Nephron progenitor cell (in vitro differentiated cells): ENCODE measurements at regions not wholly inside any gene's neighbourhood (a gene's known extent, or its start where the extent isn't known, plus 50 kb on each side); places are given as distances from the start of the nearest gene placed in this dataset.

Experiments used
- DNase-seq: peaks from one replicate; pipeline ENCODE4 v3.0.0; 2021
- H3K27ac Mint-ChIP-seq: 2 replicates; pipeline ENCODE4 v1.8.0; 2021; ENCODE audit warnings: mild to moderate bottlenecking, moderate library complexity, mixed read lengths
- H3K27me3 Mint-ChIP-seq: 2 replicates; pipeline ENCODE4 v1.8.0; 2021; ENCODE audit warnings: mild to moderate bottlenecking, low read depth, mixed read lengths; ENCODE audit not compliant: poor library complexity
- H3K36me3 Mint-ChIP-seq: 2 replicates; pipeline ENCODE4 v1.8.0; 2021; ENCODE audit warnings: low read depth, mixed read lengths
- H3K4me1 Mint-ChIP-seq: 2 replicates; pipeline ENCODE4 v1.8.0; 2021; ENCODE audit warnings: mixed read lengths
- H3K4me3 Mint-ChIP-seq: 2 replicates; pipeline ENCODE4 v1.8.0; 2021; ENCODE audit warnings: mild to moderate bottlenecking, moderate library complexity, mixed read lengths
- H3K9me3 Mint-ChIP-seq: 2 replicates; pipeline ENCODE4 v1.8.0; 2021; ENCODE audit warnings: mild to moderate bottlenecking, moderate library complexity, mixed read lengths
- CTCF ChIP-seq: fragments of 200-600 bp; sonication (generic); IDR thresholded peaks from 2 replicates; pipeline ENCODE4 v1.5.0; 2021; ENCODE audit warnings: antibody characterized with exemption

GRCh38 chr2:144606466-144607095, 86.7 kb upstream of the ZEB2 start:
- H3K4me3 Mint-ChIP-seq: no peak overlapping the region
- DNase-seq: no peak
- no peaks in the 10 kb centered on the region for H3K36me3 Mint-ChIP-seq
- no peak for TF ChIP-seq CTCF
- peaks cover 15% of the 10 kb centered on the region for H3K4me1 Mint-ChIP-seq
- no peaks in the 10 kb centered on the region for H3K9me3 Mint-ChIP-seq
- H3K27me3 Mint-ChIP-seq: peaks cover 6% of the 10 kb centered on the region
- H3K27ac Mint-ChIP-seq: no peak overlapping the region

DNA sequence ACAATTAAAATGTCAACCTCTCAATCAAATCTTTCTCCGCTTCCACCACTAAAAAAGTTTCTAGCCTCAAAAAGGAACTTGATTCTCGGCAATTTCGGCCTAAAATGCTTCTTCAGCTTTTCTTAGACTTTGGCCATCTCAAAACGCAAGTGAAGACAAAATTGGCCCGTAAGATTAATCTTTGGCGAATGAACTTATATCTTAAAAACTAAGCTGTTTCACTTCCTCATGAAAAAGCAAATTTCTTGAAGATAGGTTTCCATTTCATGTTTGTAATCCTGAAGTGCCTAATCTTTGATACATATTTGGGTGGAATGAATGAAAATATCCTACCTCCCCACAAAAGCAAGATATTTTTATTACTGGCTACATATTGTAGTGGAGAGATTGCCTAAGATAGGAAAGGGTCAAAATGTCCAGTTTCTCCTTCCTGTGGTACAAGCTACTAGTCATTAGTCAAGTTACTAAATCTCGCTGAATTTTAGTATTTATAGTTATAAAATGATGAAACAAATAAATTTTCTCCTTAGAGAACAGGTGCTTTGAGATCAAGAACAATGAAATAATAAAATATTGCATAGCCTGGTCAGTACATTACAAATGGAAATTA, 85.4 kb upstream of the ZEB2 start:
- Mint-ChIP-seq H3K9me3 (no peaks in the 10 kb centered on the region), H3K4me1 (peaks cover 6% of the 10 kb centered on the region), H3K27me3 (peaks cover 6% of the 10 kb centered on the region), H3K36me3 (no peaks in the 10 kb centered on the region), H3K27ac (no peak overlapping the region), H3K4me3 (no peak overlapping the region)
- no peak for TF ChIP-seq CTCF
- DNase-seq: no peak

DNA sequence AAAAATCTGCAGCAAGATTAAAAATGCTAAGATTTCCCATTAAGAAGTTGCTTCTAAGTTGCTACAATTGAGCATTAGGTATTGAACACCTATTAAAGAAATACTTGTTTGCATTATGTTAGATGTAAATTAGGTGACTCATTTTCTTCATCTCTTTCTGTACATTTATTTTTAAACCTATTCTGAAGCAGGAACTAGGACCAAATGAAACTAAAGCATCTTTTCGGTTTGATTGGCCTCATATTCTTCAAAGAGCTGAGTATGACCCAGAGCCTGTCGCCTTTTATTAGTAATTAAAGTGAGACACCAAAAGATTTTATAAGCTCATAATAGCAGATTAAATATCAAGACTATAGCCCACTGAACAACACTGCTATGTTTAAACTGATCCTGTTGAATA, 83.4 kb upstream of the ZEB2 start:
- DNase-seq: no peak
- H3K27me3 Mint-ChIP-seq: peaks cover 6% of the 10 kb centered on the region
- H3K4me1 Mint-ChIP-seq: no peaks in the 10 kb centered on the region
- no peak for TF ChIP-seq CTCF
- no peaks in the 10 kb centered on the region for H3K36me3 Mint-ChIP-seq
- H3K4me3 Mint-ChIP-seq: no peak overlapping the region
- peaks cover 4% of the 10 kb centered on the region for H3K9me3 Mint-ChIP-seq
- H3K27ac Mint-ChIP-seq: no peak overlapping the region

DNA sequence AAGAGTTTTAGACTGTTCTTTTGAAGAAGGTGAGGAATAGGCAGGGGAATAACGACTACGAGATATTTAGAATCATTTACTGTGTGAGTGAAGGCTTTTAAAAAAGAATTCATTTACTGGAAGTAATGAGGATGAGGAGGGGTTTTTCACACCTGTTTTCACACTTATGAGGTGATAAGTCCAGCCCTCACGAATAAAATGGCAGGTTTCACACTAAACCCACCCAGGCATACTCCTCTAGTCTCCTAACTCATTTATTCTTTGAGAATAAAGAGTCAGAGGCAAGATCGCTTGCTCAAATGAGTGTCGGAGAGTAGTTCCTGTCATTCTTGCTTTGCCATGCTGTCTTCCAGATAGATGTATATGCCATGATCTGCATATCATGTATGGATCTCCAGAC, 79.0 kb upstream of the ZEB2 start:
- Mint-ChIP-seq H3K36me3 (peaks cover 5% of the 10 kb centered on the region), H3K4me3 (no peak overlapping the region), H3K27me3 (no peaks in the 10 kb centered on the region), H3K9me3 (peaks cover 11% of the 10 kb centered on the region), H3K27ac (no peak overlapping the region), H3K4me1 (peaks cover 19% of the 10 kb centered on the region)
- DNase-seq: no peak
- no peak for TF ChIP-seq CTCF

DNA sequence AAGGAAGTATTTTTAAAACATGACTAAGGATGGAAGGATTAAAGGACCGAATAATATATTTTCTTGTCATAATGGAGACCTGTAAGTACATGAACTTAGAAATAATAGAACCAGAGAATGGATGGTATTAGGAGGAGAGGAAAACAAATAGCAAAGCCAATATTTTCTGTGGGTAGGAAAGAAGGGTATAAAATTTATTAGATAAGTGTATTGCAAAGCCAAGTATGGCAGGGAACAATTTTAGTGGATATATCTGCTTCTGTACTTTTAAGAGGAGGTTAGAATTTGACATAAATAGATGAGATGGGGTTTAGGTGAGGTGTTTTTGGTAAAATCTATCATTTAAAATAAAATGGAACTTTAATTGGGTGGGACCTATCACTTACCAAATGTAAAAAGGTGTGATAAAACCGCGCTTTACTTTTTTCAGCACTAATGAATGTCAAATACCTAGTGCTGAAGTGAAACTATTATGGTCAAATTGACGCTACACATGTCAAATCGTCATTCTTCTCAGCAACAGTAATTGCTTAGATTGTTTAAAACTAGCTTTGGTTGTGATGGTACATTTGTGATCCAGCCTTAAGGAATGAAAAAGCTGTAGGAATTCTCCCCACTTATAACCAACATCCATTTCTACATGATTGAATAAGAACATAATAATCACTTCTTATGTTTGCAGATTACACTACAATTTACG, 78.1 kb upstream of the ZEB2 start:
- no peaks in the 10 kb centered on the region for H3K27me3 Mint-ChIP-seq
- DNase-seq: no peak
- peaks cover 11% of the 10 kb centered on the region for H3K9me3 Mint-ChIP-seq
- peaks cover 5% of the 10 kb centered on the region for H3K36me3 Mint-ChIP-seq
- no peak for TF ChIP-seq CTCF
- no peak overlapping the region for H3K4me3 Mint-ChIP-seq
- H3K27ac Mint-ChIP-seq: no peak overlapping the region
- peaks cover 19% of the 10 kb centered on the region for H3K4me1 Mint-ChIP-seq
